ENCODE measurements at regions not wholly inside any gene's neighbourhood (a gene's known extent, or its start where the extent isn't known, plus 50 kb on each side); places are given as distances from the start of the nearest gene placed in this dataset.
"Not testable (repeated sequence)": the region's sequence is repeated elsewhere in the genome, so short reads cannot be mapped to it uniquely, and the experiment has no call there.

DNA sequence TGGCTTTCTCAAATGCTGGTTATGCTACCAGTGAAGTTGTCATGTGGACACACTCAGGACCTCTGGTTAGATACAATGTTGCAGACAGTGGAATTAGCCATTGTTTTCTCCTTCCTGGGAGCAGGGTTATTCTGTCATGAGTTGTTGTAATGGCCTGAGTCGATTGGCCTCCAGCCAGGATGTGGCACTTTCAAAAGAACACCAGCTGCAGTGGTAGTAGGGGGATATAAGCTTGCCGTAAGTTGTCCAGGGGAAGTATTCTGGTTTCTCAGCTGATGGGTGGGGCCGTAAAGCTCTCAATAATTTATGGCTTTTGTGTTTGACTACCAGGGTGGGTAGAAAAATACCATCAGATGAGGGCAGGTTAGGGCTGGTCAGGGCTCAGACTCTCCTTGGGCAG is 697.5 kb upstream of the GNPDA2 start:
- no peak for DNase-seq (ENCODE audit: low read depth)
- no peak overlapping the region for H3K4me3 ChIP-seq (ENCODE audit: low read depth, low read length)
- TF ChIP-seq POLR2A (IDR thresholded peaks at IDR 0.05; ENCODE audit: extremely low read depth, insufficient read length) (no peak), MYC (IDR thresholded peaks at IDR 0.05; ENCODE audit: low read depth, low read length) (no peak)
- TF ChIP-seq, protein P1, sequence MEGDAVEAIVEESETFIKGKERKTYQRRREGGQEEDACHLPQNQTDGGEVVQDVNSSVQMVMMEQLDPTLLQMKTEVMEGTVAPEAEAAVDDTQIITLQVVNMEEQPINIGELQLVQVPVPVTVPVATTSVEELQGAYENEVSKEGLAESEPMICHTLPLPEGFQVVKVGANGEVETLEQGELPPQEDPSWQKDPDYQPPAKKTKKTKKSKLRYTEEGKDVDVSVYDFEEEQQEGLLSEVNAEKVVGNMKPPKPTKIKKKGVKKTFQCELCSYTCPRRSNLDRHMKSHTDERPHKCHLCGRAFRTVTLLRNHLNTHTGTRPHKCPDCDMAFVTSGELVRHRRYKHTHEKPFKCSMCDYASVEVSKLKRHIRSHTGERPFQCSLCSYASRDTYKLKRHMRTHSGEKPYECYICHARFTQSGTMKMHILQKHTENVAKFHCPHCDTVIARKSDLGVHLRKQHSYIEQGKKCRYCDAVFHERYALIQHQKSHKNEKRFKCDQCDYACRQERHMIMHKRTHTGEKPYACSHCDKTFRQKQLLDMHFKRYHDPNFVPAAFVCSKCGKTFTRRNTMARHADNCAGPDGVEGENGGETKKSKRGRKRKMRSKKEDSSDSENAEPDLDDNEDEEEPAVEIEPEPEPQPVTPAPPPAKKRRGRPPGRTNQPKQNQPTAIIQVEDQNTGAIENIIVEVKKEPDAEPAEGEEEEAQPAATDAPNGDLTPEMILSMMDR (IDR thresholded peaks at IDR 0.05; ENCODE audit: low read depth, low read length), result no peak
- TF ChIP-seq, protein P2, sequence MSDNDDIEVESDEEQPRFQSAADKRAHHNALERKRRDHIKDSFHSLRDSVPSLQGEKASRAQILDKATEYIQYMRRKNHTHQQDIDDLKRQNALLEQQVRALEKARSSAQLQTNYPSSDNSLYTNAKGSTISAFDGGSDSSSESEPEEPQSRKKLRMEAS (IDR thresholded peaks at IDR 0.05; ENCODE audit: low read depth, low read length), result no peak

DNA sequence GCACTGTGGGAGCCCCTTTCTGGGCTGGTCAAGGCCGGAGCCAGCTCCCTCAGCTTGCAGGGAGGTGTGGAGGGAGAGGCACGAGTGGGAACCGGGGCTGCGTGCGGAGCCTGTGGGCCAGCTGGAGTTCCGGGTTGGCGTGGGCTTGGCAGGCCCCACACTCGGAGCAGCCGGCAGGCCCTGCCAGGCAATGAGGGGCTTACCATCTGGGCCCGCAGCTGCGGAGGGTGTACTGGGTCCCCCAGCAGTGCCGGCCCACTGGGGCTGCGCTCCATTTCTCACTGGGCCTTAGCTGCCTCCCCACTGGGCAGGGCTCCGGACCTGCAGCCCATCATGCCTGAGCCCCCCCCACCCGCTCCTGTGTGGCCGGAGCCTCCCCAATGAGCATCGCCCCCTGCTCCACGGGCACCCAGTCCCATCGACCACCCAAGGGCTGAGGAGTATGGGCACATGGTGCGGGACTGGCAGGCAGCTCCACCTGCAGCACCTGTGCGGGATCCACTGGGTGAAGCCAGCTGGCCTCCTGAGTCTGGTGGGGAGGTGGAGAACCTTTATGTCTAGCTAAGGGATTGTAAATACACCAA is 693.8 kb upstream of the GNPDA2 start:
- H3K4me3 ChIP-seq (ENCODE audit: low read depth, low read length); DNase-seq (ENCODE audit: low read depth): not testable (repeated sequence)

DNA sequence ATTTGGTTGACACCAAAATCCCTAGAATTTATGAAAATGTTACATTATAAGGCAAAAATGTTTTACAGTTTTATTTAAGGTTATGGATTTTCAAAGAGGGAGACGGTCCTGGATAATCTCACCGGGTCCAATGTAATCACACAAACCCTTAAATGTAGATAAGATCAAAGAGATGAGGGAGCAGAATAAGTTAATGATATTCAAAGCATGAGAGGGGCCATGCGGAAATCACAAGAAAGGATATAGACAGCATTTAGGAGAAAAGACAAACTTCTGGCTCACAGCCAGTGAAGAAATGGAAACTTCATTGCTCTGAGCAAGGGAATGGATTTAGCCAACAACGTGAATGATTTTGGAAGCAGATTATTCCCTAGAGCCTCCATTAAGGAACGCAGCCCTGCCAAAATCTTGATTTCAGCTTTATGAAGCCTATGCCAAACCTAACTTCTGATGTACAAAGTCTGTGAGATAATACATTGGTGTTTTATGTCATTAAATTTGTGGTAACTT is 684.4 kb upstream of the GNPDA2 start:
- TF ChIP-seq, protein P2 (IDR thresholded peaks at IDR 0.05; ENCODE audit: low read depth, low read length), result no peak
- TF ChIP-seq MYC (IDR thresholded peaks at IDR 0.05; ENCODE audit: low read depth, low read length) (no peak), POLR2A (IDR thresholded peaks at IDR 0.05; ENCODE audit: extremely low read depth, insufficient read length) (no peak)
- H3K4me3 ChIP-seq (ENCODE audit: low read depth, low read length), result no peak overlapping the region
- no peak for DNase-seq (ENCODE audit: low read depth)

DNA sequence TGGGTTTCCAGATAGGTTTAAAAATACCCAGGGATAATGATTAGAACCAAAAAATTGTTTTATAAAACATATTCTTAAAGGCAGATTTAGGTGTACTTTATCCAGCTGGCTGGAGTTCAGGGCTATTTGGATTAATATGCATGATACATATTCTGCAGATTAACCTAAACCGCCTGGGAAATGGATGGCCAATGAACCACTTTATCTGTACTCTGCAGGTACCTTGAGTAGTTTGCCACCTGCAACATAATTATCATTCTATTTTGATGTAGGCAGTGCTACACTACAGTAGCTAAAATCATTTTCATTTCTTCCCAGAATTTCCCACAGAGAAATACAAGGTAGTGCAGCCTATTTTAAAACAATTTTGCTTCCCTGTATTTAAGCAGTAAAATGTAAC is 683.2 kb upstream of the GNPDA2 start:
- no peak overlapping the region for H3K4me3 ChIP-seq (ENCODE audit: low read depth, low read length)
- no peak for TF ChIP-seq MYC (IDR thresholded peaks at IDR 0.05; ENCODE audit: low read depth, low read length)
- TF ChIP-seq, protein P1 (IDR thresholded peaks at IDR 0.05; ENCODE audit: low read depth, low read length), result no peak
- no peak for TF ChIP-seq POLR2A (IDR thresholded peaks at IDR 0.05; ENCODE audit: extremely low read depth, insufficient read length)
- TF ChIP-seq, protein P2 (IDR thresholded peaks at IDR 0.05; ENCODE audit: low read depth, low read length), result no peak
- no peak for DNase-seq (ENCODE audit: low read depth)

DNA sequence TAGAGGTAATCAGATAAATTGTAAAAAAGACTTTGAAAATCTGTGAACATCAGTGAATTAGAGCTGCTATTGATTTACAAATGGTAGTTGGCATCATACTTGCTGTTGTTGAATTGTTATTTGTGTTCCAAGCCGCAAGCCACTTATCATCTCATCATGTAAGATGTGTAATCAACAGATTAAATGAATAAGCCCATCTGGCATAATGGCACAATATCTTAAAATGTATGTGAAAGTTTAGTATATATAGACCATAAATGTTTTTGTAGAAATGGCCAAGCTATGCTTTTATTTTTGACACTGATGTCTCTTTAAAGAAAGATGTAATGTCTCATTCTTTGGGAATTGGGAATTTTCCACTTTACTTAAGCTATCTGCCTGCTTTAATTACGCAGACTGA is 682.6 kb upstream of the GNPDA2 start:
- DNase-seq (ENCODE audit: low read depth), result no peak
- no peak overlapping the region for H3K4me3 ChIP-seq (ENCODE audit: low read depth, low read length)
- TF ChIP-seq, protein P2 (IDR thresholded peaks at IDR 0.05; ENCODE audit: low read depth, low read length), result no peak
- TF ChIP-seq, protein P1 (IDR thresholded peaks at IDR 0.05; ENCODE audit: low read depth, low read length), result no peak
- no peak for TF ChIP-seq POLR2A (IDR thresholded peaks at IDR 0.05; ENCODE audit: extremely low read depth, insufficient read length)
- no peak for TF ChIP-seq MYC (IDR thresholded peaks at IDR 0.05; ENCODE audit: low read depth, low read length)

DNA sequence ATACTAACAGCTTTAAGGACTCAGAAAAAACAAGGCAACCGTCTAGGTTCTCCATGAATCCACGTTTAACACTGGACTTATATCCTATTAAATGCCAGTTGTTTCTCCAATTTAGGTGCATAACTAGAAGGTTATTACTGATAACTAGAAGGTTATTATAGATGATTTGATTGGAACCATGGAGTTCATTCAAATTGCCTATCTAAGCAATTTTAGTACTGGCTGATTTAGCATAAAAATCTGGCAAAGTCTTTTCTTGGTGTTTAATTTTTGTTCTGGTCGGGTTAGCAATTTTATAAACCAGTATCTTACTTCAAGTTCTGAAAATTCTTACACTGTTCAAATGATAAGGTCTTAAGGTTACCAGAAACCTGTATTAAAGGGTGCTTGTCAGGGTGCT is 672.8 kb upstream of the GNPDA2 start:
- H3K4me3 ChIP-seq (ENCODE audit: low read depth, low read length), result no peak overlapping the region
- TF ChIP-seq, protein P1 (IDR thresholded peaks at IDR 0.05; ENCODE audit: low read depth, low read length), result no peak
- TF ChIP-seq POLR2A (IDR thresholded peaks at IDR 0.05; ENCODE audit: extremely low read depth, insufficient read length) (no peak), MYC (IDR thresholded peaks at IDR 0.05; ENCODE audit: low read depth, low read length) (no peak)
- TF ChIP-seq, protein P2 (IDR thresholded peaks at IDR 0.05; ENCODE audit: low read depth, low read length), result no peak
- no peak for DNase-seq (ENCODE audit: low read depth)

DNA sequence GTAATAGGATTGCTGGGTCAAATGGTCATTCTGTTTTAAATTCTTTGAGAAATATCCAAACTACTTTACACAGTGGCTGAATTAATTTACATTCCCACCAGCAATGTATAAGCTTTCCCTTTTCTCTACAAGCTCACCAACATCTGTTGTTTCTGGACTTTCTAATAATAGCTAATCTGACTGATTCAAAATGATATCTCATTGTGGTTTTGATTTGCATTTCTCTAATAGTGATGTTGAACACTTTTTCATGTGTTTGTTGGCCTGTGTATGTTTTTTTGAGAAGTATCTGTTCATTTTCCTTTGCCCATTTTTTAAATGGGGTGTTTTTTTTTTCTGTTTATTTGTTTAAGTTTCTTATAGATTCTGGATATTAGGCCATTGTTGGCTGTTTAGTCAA is 659.0 kb upstream of the GNPDA2 start:
- TF ChIP-seq, protein P2 (IDR thresholded peaks at IDR 0.05; ENCODE audit: low read depth, low read length), result no peak
- TF ChIP-seq, protein P1 (IDR thresholded peaks at IDR 0.05; ENCODE audit: low read depth, low read length), result no peak
- TF ChIP-seq MYC (IDR thresholded peaks at IDR 0.05; ENCODE audit: low read depth, low read length) (no peak), POLR2A (IDR thresholded peaks at IDR 0.05; ENCODE audit: extremely low read depth, insufficient read length) (no peak)
- DNase-seq (ENCODE audit: low read depth), result no peak
- no peak overlapping the region for H3K4me3 ChIP-seq (ENCODE audit: low read depth, low read length)

All from NB4 (cell line).